ENCODE measurements at regions not wholly inside any gene's neighbourhood (a gene's known extent, or its start where the extent isn't known, plus 50 kb on each side); places are given as distances from the start of the nearest gene placed in this dataset.

DNA sequence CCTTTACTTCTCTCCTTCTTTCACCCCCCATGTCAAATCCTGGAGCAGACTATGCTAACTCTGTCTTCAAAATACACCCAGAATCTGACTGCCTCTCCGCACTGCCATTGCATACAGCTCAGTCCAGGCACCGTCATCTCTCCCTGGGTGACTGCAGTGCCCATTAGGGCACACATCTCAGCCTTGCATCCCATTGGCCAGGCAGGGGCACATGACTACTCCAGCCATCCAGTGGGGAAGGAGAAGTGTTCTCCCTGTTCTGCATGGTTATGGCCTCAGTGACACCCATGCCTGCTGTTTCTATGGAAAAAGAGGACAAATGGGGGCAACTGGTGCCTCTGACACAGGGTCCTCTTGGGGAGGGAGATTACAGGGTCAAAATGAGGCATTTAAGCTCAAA, 270.5 kb downstream of the MATN1 start:
- TF ChIP-seq, protein P1, sequence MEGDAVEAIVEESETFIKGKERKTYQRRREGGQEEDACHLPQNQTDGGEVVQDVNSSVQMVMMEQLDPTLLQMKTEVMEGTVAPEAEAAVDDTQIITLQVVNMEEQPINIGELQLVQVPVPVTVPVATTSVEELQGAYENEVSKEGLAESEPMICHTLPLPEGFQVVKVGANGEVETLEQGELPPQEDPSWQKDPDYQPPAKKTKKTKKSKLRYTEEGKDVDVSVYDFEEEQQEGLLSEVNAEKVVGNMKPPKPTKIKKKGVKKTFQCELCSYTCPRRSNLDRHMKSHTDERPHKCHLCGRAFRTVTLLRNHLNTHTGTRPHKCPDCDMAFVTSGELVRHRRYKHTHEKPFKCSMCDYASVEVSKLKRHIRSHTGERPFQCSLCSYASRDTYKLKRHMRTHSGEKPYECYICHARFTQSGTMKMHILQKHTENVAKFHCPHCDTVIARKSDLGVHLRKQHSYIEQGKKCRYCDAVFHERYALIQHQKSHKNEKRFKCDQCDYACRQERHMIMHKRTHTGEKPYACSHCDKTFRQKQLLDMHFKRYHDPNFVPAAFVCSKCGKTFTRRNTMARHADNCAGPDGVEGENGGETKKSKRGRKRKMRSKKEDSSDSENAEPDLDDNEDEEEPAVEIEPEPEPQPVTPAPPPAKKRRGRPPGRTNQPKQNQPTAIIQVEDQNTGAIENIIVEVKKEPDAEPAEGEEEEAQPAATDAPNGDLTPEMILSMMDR (IDR thresholded peaks at IDR 0.05): no peak
- Histone ChIP-seq H3K27me3 (no peaks in the 10 kb centered on the region), H3K4me1 (ENCODE audit: control insufficient read depth in 1 of 2, insufficient read depth in 1 of 2, low read depth in 1 of 2, low read length in 1 of 2) (no peaks in the 10 kb centered on the region), H3K9me3 (no peaks in the 10 kb centered on the region), H3K4me3 (ENCODE audit: low read depth in 1 of 2, low read length in 1 of 2) (no peak overlapping the region), H3K27ac (no peak overlapping the region), H3K36me3 (no peaks in the 10 kb centered on the region)

- Histone ChIP-seq H3K27me3 (no peaks in the 10 kb centered on the region), H3K4me3 (ENCODE audit: low read depth in 1 of 2, low read length in 1 of 2) (no peak overlapping the region), H3K4me1 (ENCODE audit: control insufficient read depth in 1 of 2, insufficient read depth in 1 of 2, low read depth in 1 of 2, low read length in 1 of 2) (no peaks in the 10 kb centered on the region), H3K27ac (no peak overlapping the region), H3K36me3 (no peaks in the 10 kb centered on the region), H3K9me3 (no peaks in the 10 kb centered on the region)
- TF ChIP-seq, protein P1 (IDR thresholded peaks at IDR 0.05): no peak
These were observed 271.2 kb downstream of the MATN1 start for GRCh38 chr1:30452170-30452569.

GRCh38 chr1:30451532-30452125, 271.8 kb downstream of the MATN1 start:
- Histone ChIP-seq H3K36me3 (no peaks in the 10 kb centered on the region), H3K4me3 (ENCODE audit: low read depth in 1 of 2, low read length in 1 of 2) (no peak overlapping the region), H3K9me3 (no peaks in the 10 kb centered on the region), H3K27ac (no peak overlapping the region), H3K4me1 (ENCODE audit: control insufficient read depth in 1 of 2, insufficient read depth in 1 of 2, low read depth in 1 of 2, low read length in 1 of 2) (no peaks in the 10 kb centered on the region), H3K27me3 (no peaks in the 10 kb centered on the region)
- TF ChIP-seq, protein P1 (IDR thresholded peaks at IDR 0.05): no peak

GRCh38 chr1:30450818-30451233, 272.6 kb downstream of the MATN1 start:
- Histone ChIP-seq H3K4me3 (ENCODE audit: low read depth in 1 of 2, low read length in 1 of 2) (no peak overlapping the region), H3K4me1 (ENCODE audit: control insufficient read depth in 1 of 2, insufficient read depth in 1 of 2, low read depth in 1 of 2, low read length in 1 of 2) (no peaks in the 10 kb centered on the region), H3K9me3 (no peaks in the 10 kb centered on the region), H3K27me3 (no peaks in the 10 kb centered on the region), H3K27ac (no peak overlapping the region), H3K36me3 (no peaks in the 10 kb centered on the region)
- TF ChIP-seq, protein P1 (IDR thresholded peaks at IDR 0.05): no peak

DNA sequence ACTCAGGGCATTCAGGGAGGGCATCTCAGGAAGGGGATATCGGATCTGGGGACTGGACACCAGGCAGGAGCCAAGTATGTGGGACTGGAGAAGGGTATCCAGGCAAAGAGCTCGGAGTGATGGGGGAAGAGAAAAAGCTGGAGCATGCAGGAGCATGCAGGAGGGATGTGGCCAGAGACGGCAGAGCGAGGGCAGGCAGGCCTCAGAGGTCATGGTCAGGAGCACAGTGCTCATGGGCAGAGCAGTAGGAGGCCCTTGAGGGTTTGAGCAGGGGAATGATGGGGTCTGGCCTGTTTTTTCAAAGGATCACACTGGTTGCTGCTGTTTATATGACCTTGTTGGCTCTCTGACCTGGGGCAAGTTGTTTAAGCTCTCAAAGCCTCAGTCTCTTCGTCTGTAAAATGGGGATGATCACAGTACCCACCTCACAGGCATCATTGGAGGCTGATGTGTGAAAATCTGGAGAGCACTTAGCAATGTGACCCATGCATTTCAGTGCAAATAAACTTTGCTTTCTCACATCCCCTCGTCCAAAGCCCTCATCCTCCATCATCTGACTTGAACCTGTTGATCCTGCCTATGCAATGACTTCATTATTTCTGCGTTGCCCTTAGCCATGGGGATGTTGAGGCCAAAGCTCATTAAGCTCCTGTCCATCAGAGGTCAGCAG, 273.1 kb downstream of the MATN1 start:
- no peaks in the 10 kb centered on the region for H3K9me3 ChIP-seq
- H3K4me3 ChIP-seq (ENCODE audit: low read depth in 1 of 2, low read length in 1 of 2): no peak overlapping the region
- TF ChIP-seq, protein P1 (IDR thresholded peaks at IDR 0.05): no peak
- H3K4me1 ChIP-seq (ENCODE audit: control insufficient read depth in 1 of 2, insufficient read depth in 1 of 2, low read depth in 1 of 2, low read length in 1 of 2): no peaks in the 10 kb centered on the region
- H3K27ac ChIP-seq: no peak overlapping the region
- H3K27me3 ChIP-seq: no peaks in the 10 kb centered on the region
- H3K36me3 ChIP-seq: no peaks in the 10 kb centered on the region
